DOHH2 (cell line): ENCODE measurements at regions not wholly inside any gene's neighbourhood (a gene's known extent, or its start where the extent isn't known, plus 50 kb on each side); places are given as distances from the start of the nearest gene placed in this dataset.

Experiments
- H3F3A ChIP-seq: fragments of 200-600 bp; sonication (generic), shearing (Covaris generic); 2 replicates; pipeline ENCODE4 v1.6.0; 2016; ENCODE audit warnings: antibody characterized with exemption, mild to moderate bottlenecking; ENCODE audit not compliant: control insufficient read depth, insufficient read depth
- H3K27ac ChIP-seq: fragments of 200-600 bp; sonication (generic); 2 replicates; pipeline ENCODE4 v1.5.1; 2014; ENCODE audit warnings: low read depth, mild to moderate bottlenecking, low read length, moderate library complexity
- H3K27me3 ChIP-seq: fragments of 200-600 bp; sonication (generic); 2 replicates; pipeline ENCODE4 v1.6.1; 2014; ENCODE audit warnings: mild to moderate bottlenecking, low read length, mixed read lengths; ENCODE audit not compliant: control insufficient read depth
- H3K36me3 ChIP-seq: fragments of 200-600 bp; sonication (generic); 2 replicates; pipeline ENCODE4 v1.6.1; 2014; ENCODE audit warnings: mild to moderate bottlenecking, low read length, moderate library complexity, mixed read lengths; ENCODE audit not compliant: control insufficient read depth
- H3K4me1 ChIP-seq: fragments of 200-600 bp; sonication (generic); 2 replicates; pipeline ENCODE4 v1.6.1; 2014; ENCODE audit warnings: mild to moderate bottlenecking, low read length, mixed read lengths; ENCODE audit not compliant: control insufficient read depth
- H3K4me2 ChIP-seq: fragments of 200-600 bp; sonication (generic); 2 replicates; pipeline ENCODE4 v1.6.0; 2014; ENCODE audit warnings: mild to moderate bottlenecking, low read length, moderate library complexity
- H3K4me3 ChIP-seq: fragments of 200-600 bp; sonication (generic); 2 replicates; pipeline ENCODE4 v1.5.1; 2014; ENCODE audit warnings: mild to moderate bottlenecking, low read length, mixed read lengths
- H3K79me2 ChIP-seq: fragments of 200-600 bp; sonication (generic); 2 replicates; pipeline ENCODE4 v1.6.1; 2014; ENCODE audit warnings: mild to moderate bottlenecking, low read length, mixed read lengths; ENCODE audit not compliant: control insufficient read depth
- H3K9me2 ChIP-seq: fragments of 200-600 bp; sonication (generic); replicated peaks from 2 replicates; pipeline ENCODE4 v1.6.1; 2014; ENCODE audit warnings: mild to moderate bottlenecking, low read length, mixed read lengths; ENCODE audit not compliant: control insufficient read depth
- H3K9me3 ChIP-seq: fragments of 200-600 bp; sonication (generic); 2 replicates; pipeline ENCODE4 v1.6.1; 2014; ENCODE audit warnings: antibody characterized with exemption, low read length, mixed read lengths; ENCODE audit not compliant: control insufficient read depth, insufficient read depth
- H4K20me1 ChIP-seq: fragments of 200-600 bp; sonication (generic); 2 replicates; pipeline ENCODE4 v1.6.0; 2014; ENCODE audit warnings: low read depth, mild to moderate bottlenecking, antibody characterized with exemption, low read length, moderate library complexity; ENCODE audit not compliant: control insufficient read depth, insufficient read depth
- EZH2phosphoT487 ChIP-seq: fragments of 200-600 bp; sonication (generic); IDR thresholded peaks from 2 replicates; pipeline ENCODE4 v1.6.1; 2017; ENCODE audit warnings: borderline replicate concordance, mild to moderate bottlenecking, antibody characterized with exemption, low read length, moderate library complexity, mixed read lengths
- TF ChIP-seq, protein P1 (sequence below): fragments of 200-600 bp; sonication (generic); IDR thresholded peaks from one replicate; pipeline ENCODE4 v1.5.1; 2014; ENCODE audit warnings: antibody characterized with exemption, mild to moderate bottlenecking, low read depth, low read length; ENCODE audit not compliant: poor library complexity, severe bottlenecking

DNA sequence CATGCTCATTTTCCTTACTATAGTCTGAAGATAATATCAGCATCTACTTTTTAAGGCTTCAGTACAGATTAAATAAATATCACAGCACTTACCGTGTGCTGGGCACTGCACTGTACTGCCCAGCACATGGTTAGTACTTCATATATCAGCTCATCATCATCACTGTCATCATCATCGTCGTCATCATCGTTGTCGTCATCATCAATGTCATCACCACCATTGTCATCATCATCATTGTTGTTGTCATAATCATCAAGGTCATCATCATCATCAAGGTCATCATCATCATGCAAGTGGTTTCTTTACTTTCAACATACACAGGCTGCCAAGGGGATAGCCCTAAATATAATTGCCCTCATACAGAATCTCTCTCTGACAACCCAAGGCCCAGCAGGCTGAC is 275.1 kb downstream of the ABCC12 start:
- no peaks in the 10 kb centered on the region for H3K79me2 ChIP-seq
- no peaks in the 10 kb centered on the region for H3K4me1 ChIP-seq
- TF ChIP-seq EZH2phosphoT487 = no peak
- TF ChIP-seq, protein P1, sequence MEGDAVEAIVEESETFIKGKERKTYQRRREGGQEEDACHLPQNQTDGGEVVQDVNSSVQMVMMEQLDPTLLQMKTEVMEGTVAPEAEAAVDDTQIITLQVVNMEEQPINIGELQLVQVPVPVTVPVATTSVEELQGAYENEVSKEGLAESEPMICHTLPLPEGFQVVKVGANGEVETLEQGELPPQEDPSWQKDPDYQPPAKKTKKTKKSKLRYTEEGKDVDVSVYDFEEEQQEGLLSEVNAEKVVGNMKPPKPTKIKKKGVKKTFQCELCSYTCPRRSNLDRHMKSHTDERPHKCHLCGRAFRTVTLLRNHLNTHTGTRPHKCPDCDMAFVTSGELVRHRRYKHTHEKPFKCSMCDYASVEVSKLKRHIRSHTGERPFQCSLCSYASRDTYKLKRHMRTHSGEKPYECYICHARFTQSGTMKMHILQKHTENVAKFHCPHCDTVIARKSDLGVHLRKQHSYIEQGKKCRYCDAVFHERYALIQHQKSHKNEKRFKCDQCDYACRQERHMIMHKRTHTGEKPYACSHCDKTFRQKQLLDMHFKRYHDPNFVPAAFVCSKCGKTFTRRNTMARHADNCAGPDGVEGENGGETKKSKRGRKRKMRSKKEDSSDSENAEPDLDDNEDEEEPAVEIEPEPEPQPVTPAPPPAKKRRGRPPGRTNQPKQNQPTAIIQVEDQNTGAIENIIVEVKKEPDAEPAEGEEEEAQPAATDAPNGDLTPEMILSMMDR = no peak
- H3K4me2 ChIP-seq = no peak overlapping the region
- no peak overlapping the region for H3K27ac ChIP-seq
- no peaks in the 10 kb centered on the region for H3F3A ChIP-seq
- no peaks in the 10 kb centered on the region for H3K9me3 ChIP-seq
- peaks cover 3% of the 10 kb centered on the region; the same call in 1 of the 2 replicates for H3K27me3 ChIP-seq
- no peak overlapping the region for H3K4me3 ChIP-seq
- no peaks in the 10 kb centered on the region for H3K9me2 ChIP-seq
- H4K20me1 ChIP-seq = no peaks in the 10 kb centered on the region
- no peaks in the 10 kb centered on the region for H3K36me3 ChIP-seq

DNA sequence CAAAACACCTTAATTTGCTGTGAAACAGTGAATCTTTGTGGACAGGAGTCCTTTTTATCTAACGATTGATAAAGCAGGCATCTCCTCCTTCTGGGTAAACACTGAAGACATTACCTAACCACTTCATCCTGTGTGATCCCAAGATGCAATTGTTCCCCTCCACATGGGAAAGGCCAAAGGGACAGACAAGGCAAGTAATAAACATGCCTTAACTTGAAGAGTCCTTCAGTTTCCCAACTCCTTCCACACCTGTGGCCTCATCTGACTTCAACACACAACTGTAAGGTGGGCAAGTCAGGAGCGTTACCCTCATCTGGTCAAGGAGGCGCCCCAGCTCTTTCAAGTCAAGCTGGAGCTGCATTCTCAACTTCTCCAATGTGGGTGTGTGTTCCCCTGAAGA is 278.6 kb downstream of the ABCC12 start:
- Histone ChIP-seq H3K9me2 (no peaks in the 10 kb centered on the region), H3K79me2 (no peaks in the 10 kb centered on the region), H3F3A (no peaks in the 10 kb centered on the region), H3K4me2 (no peak overlapping the region), H3K4me3 (no peak overlapping the region), H3K27me3 (no peaks in the 10 kb centered on the region), H3K27ac (no peak overlapping the region), H4K20me1 (no peaks in the 10 kb centered on the region), H3K9me3 (no peaks in the 10 kb centered on the region), H3K36me3 (no peaks in the 10 kb centered on the region), H3K4me1 (no peaks in the 10 kb centered on the region)
- TF ChIP-seq, protein P1 = no peak
- no peak for TF ChIP-seq EZH2phosphoT487

DNA sequence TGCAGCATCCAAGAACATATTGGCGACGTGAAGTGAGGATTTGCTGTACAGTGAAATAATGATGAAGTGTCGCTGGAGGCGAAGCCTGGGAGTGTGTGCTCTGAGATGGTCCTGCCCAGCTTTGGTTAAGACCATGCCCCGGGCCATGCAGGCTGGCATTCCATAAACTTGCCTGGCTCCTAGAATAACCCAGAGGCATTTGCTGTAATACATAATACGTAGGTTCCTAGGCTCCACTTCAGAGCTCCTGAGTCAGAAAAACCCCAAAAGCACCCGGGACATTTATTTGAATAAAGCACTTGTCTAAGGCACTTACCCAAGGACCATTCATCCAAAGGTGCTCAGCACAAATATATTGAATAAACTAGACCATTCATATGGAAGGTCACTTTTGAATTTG is 279.3 kb downstream of the ABCC12 start:
- no peak for TF ChIP-seq EZH2phosphoT487
- TF ChIP-seq, protein P1 = no peak
- no peaks in the 10 kb centered on the region for H3K4me1 ChIP-seq

DNA sequence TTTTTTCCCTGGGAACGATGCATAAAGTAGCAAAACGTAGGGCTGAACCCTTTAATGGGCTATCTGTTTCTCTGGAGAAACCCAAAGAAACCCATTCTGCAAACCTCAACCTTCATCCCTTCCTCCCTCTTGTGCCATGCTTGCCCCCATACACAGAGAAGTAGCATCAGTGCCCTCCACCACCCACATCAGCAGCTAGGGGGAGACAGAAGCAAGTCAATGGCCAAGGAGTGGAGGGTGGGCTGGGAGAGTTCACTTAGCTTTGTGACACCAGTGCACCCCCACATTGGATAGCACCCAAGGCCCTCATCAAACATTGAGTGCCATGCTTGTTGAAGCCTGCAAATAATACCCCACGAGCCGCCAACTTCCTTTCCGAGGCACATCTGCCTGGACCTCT is 282.4 kb downstream of the ABCC12 start:
- no peaks in the 10 kb centered on the region for H3K4me1 ChIP-seq
- H3K27ac ChIP-seq = no peak overlapping the region
- no peaks in the 10 kb centered on the region for H3K36me3 ChIP-seq
- no peaks in the 10 kb centered on the region for H3F3A ChIP-seq
- no peak overlapping the region for H3K4me3 ChIP-seq
- no peak overlapping the region for H3K4me2 ChIP-seq
- no peaks in the 10 kb centered on the region for H3K79me2 ChIP-seq
- H3K27me3 ChIP-seq = no peaks in the 10 kb centered on the region
- no peaks in the 10 kb centered on the region for H4K20me1 ChIP-seq
- TF ChIP-seq EZH2phosphoT487 = no peak
- TF ChIP-seq, protein P1 = peak; percentile 61
- H3K9me2 ChIP-seq = no peaks in the 10 kb centered on the region
- H3K9me3 ChIP-seq = no peaks in the 10 kb centered on the region

More for the DNA sequence above, 279.3 kb downstream of the ABCC12 start:
- H3K9me3 ChIP-seq = no peaks in the 10 kb centered on the region
- no peaks in the 10 kb centered on the region for H3K36me3 ChIP-seq
- no peaks in the 10 kb centered on the region for H3K79me2 ChIP-seq
- no peaks in the 10 kb centered on the region for H3K27me3 ChIP-seq
- no peak overlapping the region for H3K27ac ChIP-seq
- no peaks in the 10 kb centered on the region for H3F3A ChIP-seq
- H3K4me3 ChIP-seq = no peak overlapping the region
- no peak overlapping the region for H3K4me2 ChIP-seq
- no peaks in the 10 kb centered on the region for H3K9me2 ChIP-seq
- H4K20me1 ChIP-seq = no peaks in the 10 kb centered on the region
